Tibial artery (tissue), 4 donors: ENCODE measurements at regions not wholly inside any gene's neighbourhood (a gene's known extent, or its start where the extent isn't known, plus 50 kb on each side); places are given as distances from the start of the nearest gene placed in this dataset.

Source experiments
- DNase-seq, 2 donors: peaks; one replicate each; pipeline ENCODE4 v3.0.0-alpha.2; 2019
- H3K27ac ChIP-seq, 2 donors: fragments of 200-600 bp; sonication (generic) in 1 of 2; 1 replicate in 1 of 2; 2 replicates in 1 of 2; pipeline ENCODE4 v1.5.1; 2018 to 2019; ENCODE audit warnings: mild to moderate bottlenecking in 1 of 2
- H3K27me3 ChIP-seq, 2 donors: fragments of 200-600 bp; sonication (generic) in 1 of 2; one replicate each; pipeline versions ENCODE4 v1.5.1 to v1.6.0; 2016 to 2019
- H3K36me3 ChIP-seq, 3 donors: fragments of 200-600 bp; sonication (generic) in 2 of 3; one replicate each; pipeline ENCODE4 v1.5.1; 2016 to 2019; ENCODE audit warnings: mild to moderate bottlenecking in 2 of 3
- H3K4me1 ChIP-seq, 4 donors: fragments of 200-600 bp; sonication (generic) in 2 of 4; 1 replicate in 3 of 4; 2 replicates in 1 of 4; pipeline ENCODE4 v1.5.1; 2016 to 2019
- H3K4me3 ChIP-seq, 2 donors: fragments of 200-600 bp; sonication (generic) in 1 of 2; 1 replicate in 1 of 2; 2 replicates in 1 of 2; pipeline ENCODE4 v1.5.1; 2018 to 2019; ENCODE audit warnings: mild to moderate bottlenecking in 2 of 2
- H3K9me3 ChIP-seq, 3 donors: fragments of 200-600 bp; sonication (generic) in 1 of 3; one replicate each; pipeline ENCODE4 v1.5.1; 2016 to 2019
- intact Hi-C: fragments of 100-400 bp; cut with DNase I; formaldehyde crosslinking; loops from one replicate; pipeline ENCODE4 v1.15.0; 2023; ENCODE audit warnings: low total_unique reads
- TF ChIP-seq, protein P1 (sequence below), 2 experiments: fragments of 200-600 bp in 1 of 2; fragments of 450-650 bp in 1 of 2; IDR thresholded peaks; one replicate each; pipeline ENCODE4 v1.5.1; 2017 to 2019; ENCODE audit warnings: antibody characterized with exemption in 2 of 2, mild to moderate bottlenecking in 1 of 2, moderate library complexity in 1 of 2

DNA sequence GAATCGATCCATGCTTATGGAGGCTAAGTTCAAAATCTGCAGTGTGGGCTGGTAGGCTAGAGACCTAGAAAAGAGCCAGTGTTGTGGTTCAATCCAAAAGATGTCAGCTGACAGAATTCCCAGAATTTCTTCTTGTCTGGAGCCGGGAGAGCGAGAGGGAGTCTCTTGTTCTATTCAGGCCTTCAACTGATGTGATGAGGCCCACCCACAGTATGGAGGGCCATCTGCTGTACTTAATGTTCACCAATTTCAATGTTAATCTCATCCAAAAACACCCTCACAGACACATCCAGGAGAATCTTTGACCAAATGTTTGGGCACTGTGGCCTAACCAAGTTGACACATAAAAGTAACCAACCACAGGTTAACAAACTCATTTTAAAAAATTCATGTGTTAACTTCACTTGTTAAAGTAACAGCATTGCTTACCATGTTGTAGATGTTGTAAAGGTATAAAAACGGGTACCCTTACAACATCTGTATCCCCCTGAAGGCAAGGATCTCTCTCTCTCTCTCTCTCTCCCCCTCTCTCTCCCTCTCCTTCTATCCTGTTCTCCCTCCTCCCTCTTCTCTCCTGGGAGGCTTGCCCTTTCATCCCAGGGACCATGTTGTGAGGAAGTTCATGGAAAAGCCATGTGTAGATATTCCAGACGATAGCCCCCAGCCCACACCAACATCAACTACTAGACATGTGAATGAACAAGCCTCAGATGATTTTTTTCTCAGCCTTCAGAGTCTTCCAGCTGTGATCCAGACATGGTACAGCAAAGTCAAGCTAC lies 66.4 kb upstream of the CHD2 start:
- DNase-seq, result no peak
- H3K9me3 ChIP-seq, result no peaks in the 10 kb centered on the region
- H3K4me1 ChIP-seq, result peaks cover 5 to 68% (median 43%) of the 10 kb centered on the region in 4 donors
- no peaks in the 10 kb centered on the region for H3K27me3 ChIP-seq
- H3K36me3 ChIP-seq, result no peaks in the 10 kb centered on the region
- TF ChIP-seq, protein P1, sequence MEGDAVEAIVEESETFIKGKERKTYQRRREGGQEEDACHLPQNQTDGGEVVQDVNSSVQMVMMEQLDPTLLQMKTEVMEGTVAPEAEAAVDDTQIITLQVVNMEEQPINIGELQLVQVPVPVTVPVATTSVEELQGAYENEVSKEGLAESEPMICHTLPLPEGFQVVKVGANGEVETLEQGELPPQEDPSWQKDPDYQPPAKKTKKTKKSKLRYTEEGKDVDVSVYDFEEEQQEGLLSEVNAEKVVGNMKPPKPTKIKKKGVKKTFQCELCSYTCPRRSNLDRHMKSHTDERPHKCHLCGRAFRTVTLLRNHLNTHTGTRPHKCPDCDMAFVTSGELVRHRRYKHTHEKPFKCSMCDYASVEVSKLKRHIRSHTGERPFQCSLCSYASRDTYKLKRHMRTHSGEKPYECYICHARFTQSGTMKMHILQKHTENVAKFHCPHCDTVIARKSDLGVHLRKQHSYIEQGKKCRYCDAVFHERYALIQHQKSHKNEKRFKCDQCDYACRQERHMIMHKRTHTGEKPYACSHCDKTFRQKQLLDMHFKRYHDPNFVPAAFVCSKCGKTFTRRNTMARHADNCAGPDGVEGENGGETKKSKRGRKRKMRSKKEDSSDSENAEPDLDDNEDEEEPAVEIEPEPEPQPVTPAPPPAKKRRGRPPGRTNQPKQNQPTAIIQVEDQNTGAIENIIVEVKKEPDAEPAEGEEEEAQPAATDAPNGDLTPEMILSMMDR (IDR thresholded peaks at IDR 0.05), result no peak
- peak overlapping the region; percentile 44 to 48 for H3K4me3 ChIP-seq
- intact Hi-C loops, result no loop called here
- peak overlapping the region; percentile 86 to 92 for H3K27ac ChIP-seq

DNA sequence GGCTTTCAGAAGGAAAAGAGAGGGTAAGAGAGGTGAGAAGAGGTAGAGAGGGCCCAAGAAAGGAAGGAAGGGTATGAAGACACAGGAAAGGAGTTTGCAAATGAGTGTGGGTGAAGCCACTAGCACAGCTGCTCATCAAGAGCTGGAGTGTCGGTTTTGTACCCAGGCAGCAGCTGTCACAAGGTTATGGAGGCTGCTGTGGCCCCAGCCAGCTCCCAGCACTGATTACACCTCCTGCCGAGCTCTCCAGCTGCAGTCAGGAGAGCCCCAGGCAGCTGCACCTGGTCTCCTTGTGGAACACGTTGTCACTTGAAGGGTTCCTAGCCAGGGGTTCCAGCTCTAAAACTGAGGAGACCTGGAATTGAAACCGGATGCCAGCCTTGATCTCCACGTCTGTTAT lies 60.4 kb upstream of the CHD2 start:
- intact Hi-C loops, result no loop called here
- Histone ChIP-seq H3K36me3 (no peaks in the 10 kb centered on the region), H3K27me3 (no peaks in the 10 kb centered on the region), H3K4me1 (peaks cover 0 to 14% (median 6%) of the 10 kb centered on the region in 4 donors), H3K27ac (no peak overlapping the region), H3K4me3 (no peak overlapping the region), H3K9me3 (no peaks in the 10 kb centered on the region)
- TF ChIP-seq, protein P1 (IDR thresholded peaks at IDR 0.05), result no peak
- DNase-seq, result no peak

DNA sequence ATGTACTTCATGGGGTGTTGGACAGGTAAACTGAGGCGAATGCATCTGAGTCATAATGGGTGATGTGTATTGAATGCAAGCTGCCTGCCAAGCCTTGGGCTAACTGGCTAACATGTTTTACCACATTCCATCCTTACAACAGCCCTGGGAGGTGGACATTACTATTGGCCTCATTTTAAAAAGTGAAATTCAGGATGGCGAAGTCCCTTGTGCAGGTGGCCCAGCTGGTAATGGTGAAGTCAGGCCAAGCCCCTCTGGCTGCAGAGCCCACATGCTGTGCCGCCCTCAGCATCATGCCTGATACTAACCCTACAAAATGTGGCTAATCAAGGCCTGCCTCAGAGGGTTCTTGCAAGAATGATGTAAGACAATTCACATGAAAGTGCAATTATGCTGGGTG lies 60.0 kb upstream of the CHD2 start:
- H3K27me3 ChIP-seq, result no peaks in the 10 kb centered on the region
- intact Hi-C loops, result no loop called here
- TF ChIP-seq, protein P1 (IDR thresholded peaks at IDR 0.05), result no peak
- DNase-seq, result no peak
- no peaks in the 10 kb centered on the region for H3K36me3 ChIP-seq
- no peak overlapping the region for H3K4me3 ChIP-seq
- H3K9me3 ChIP-seq, result no peaks in the 10 kb centered on the region
- no peak overlapping the region for H3K27ac ChIP-seq
- H3K4me1 ChIP-seq, result peaks cover 0 to 10% (median 4%) of the 10 kb centered on the region in 4 donors

DNA sequence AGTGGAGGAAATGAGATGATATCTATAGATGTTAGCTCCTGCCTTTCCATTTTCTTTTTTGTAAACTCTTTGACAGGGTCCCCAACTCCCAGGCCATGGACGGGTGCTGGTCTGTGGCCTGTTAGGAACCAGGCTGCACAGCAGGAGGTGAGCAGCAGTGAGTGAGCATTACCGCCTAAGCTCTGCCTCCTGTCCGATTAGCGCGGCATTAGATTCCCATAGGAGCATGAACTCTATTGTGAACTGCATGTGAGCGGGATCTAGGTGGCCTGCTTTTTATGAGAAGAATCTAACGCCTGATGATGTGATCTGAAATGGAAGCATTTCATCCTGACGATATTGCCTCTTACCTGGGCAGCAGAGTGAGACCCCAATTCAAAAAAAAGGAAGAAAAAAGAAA lies 56.8 kb upstream of the CHD2 start:
- no peak for DNase-seq
- H3K4me1 ChIP-seq, result peaks cover 0 to 5% (median under 1%) of the 10 kb centered on the region in 4 donors
- intact Hi-C loops, result no loop called here
- H3K4me3 ChIP-seq, result no peak overlapping the region
- TF ChIP-seq, protein P1 (IDR thresholded peaks at IDR 0.05), result no peak
- no peaks in the 10 kb centered on the region for H3K36me3 ChIP-seq
- H3K27me3 ChIP-seq, result no peaks in the 10 kb centered on the region
- H3K9me3 ChIP-seq, result no peaks in the 10 kb centered on the region
- no peak overlapping the region for H3K27ac ChIP-seq

DNA sequence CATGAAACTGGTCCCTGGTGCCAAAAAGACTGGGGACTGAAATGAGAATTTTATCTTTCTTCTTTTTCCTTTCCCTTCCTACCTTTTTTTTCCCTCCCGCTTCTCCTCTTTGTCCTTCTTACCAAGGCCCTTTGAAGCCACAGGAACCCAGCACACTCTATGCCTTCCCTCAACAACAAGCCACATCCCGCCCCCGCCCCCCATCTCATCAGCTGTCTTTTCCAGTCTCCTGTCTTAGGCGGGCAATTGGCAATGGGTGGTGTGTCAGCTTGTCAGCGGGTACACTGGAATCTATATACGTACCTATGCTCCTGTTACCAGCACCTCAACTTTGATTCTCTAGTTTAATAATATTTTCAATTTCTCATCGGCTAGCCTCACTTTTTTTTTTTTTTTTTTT lies 56.3 kb upstream of the CHD2 start:
- no peak for DNase-seq
- H3K27ac ChIP-seq, result no peak overlapping the region
- no peaks in the 10 kb centered on the region for H3K27me3 ChIP-seq
- TF ChIP-seq, protein P1 (IDR thresholded peaks at IDR 0.05), result no peak
- no peak overlapping the region for H3K4me3 ChIP-seq
- H3K36me3 ChIP-seq, result no peaks in the 10 kb centered on the region
- H3K4me1 ChIP-seq, result peaks cover 0 to 5% (median 0%) of the 10 kb centered on the region in 4 donors
- intact Hi-C loops, result no loop called here
- H3K9me3 ChIP-seq, result no peaks in the 10 kb centered on the region
